Activated CD4-positive, alpha-beta T cell treated with anti-CD3 and anti-CD28 coated beads for 36 hours (primary cell): ENCODE measurements at regions not wholly inside any gene's neighbourhood (a gene's known extent, or its start where the extent isn't known, plus 50 kb on each side); places are given as distances from the start of the nearest gene placed in this dataset.

ENCODE experiments used
- ATAC-seq: fragments of 200-7000 bp; cut with Tn5 transposase; one replicate; pipeline ENCODE4 v1.10.0; 2021; ENCODE audit warnings: mild to moderate bottlenecking, moderate library complexity
- CTCF ChIA-PET: fragments of 350-600 bp; sonication (Branson Sonifier 250); formaldehyde crosslinking; loops from one replicate; lab custom pipeline; 2021; ENCODE audit warnings: antibody characterized with exemption; lab: Charles Lee
- POLR2A ChIA-PET: fragments of 350-600 bp; sonication (Branson Sonifier 250); formaldehyde crosslinking; loops from one replicate; lab custom pipeline; 2021; ENCODE audit warnings: antibody characterized with exemption, inconsistent platforms; lab: Charles Lee
- DNase-seq: peaks from one replicate; pipeline ENCODE4 v3.0.0-alpha.2; 2020
- H3K27ac Mint-ChIP-seq: one replicate; pipeline ENCODE4 v1.8.0; 2021; ENCODE audit warnings: mixed read lengths
- H3K27me3 Mint-ChIP-seq: one replicate; pipeline ENCODE4 v1.8.0; 2021; ENCODE audit warnings: mixed read lengths
- H3K36me3 Mint-ChIP-seq: one replicate; pipeline ENCODE4 v1.8.0; 2021; ENCODE audit warnings: low read depth, mixed read lengths
- H3K4me1 Mint-ChIP-seq: one replicate; pipeline ENCODE4 v1.8.0; 2021; ENCODE audit warnings: mixed read lengths
- H3K4me3 Mint-ChIP-seq: one replicate; pipeline ENCODE4 v1.8.0; 2021; ENCODE audit warnings: mild to moderate bottlenecking, moderate library complexity, mixed read lengths
- H3K9me3 Mint-ChIP-seq: one replicate; pipeline ENCODE4 v1.8.0; 2021; ENCODE audit warnings: low read depth, mixed read lengths
- intact Hi-C, 2 experiments: fragments of 100-400 bp; cut with DNase I in 1 of 2; cut with micrococcal nuclease in 1 of 2; formaldehyde crosslinking; loops; one replicate each; pipeline versions ENCODE4 v1.14.2 to v1.15.1; 2022 to 2024; cut with DNase I, micrococcal nuclease

- Mint-ChIP-seq H3K27me3 (peaks cover 4% of the 10 kb centered on the region), H3K4me3 (no peak overlapping the region), H3K9me3 (no peaks in the 10 kb centered on the region), H3K27ac (no peak overlapping the region), H3K4me1 (no peaks in the 10 kb centered on the region), H3K36me3 (no peaks in the 10 kb centered on the region)
- intact Hi-C loops, result no loop called here
- ChIA-PET CTCF (interaction anchor here (0.5 kb wide), 1 partner anchor 19 kb away, joined by 3 read pairs; no protein-coding TSS in a partner anchor), POLR2A (no interaction called here)
- no peak for ATAC-seq
- DNase-seq, result no peak
Observed at GRCh38 chr19:29401712-29402421, 123.9 kb upstream of the VSTM2B start.

GRCh38 chr19:29402563-29402962 lies 123.2 kb upstream of the VSTM2B start:
- no peaks in the 10 kb centered on the region for H3K9me3 Mint-ChIP-seq
- no peaks in the 10 kb centered on the region for H3K36me3 Mint-ChIP-seq
- no peaks in the 10 kb centered on the region for H3K4me1 Mint-ChIP-seq
- no peak overlapping the region for H3K27ac Mint-ChIP-seq
- CTCF ChIA-PET, result no interaction called here
- intact Hi-C loops, result no loop called here
- DNase-seq (no peak), ATAC-seq (no peak)
- H3K4me3 Mint-ChIP-seq, result no peak overlapping the region
- POLR2A ChIA-PET, result no interaction called here
- H3K27me3 Mint-ChIP-seq, result peaks cover 4% of the 10 kb centered on the region

- Mint-ChIP-seq H3K9me3 (no peaks in the 10 kb centered on the region), H3K27me3 (peaks cover 4% of the 10 kb centered on the region), H3K4me1 (no peaks in the 10 kb centered on the region), H3K4me3 (no peak overlapping the region), H3K36me3 (no peaks in the 10 kb centered on the region), H3K27ac (no peak overlapping the region)
- ATAC-seq, result no peak
- ChIA-PET POLR2A (no interaction called here), CTCF (no interaction called here)
- DNase-seq, result no peak
- intact Hi-C loops, result no loop called here
Observed at GRCh38 chr19:29404015-29404414, 121.8 kb upstream of the VSTM2B start.

- H3K27ac Mint-ChIP-seq, result no peak overlapping the region
- H3K36me3 Mint-ChIP-seq, result no peaks in the 10 kb centered on the region
- ChIA-PET POLR2A (no interaction called here), CTCF (interaction anchor here (0.7 kb wide), 1 partner anchor 880 kb away, joined by 4 read pairs; no protein-coding TSS in a partner anchor)
- no peaks in the 10 kb centered on the region for H3K4me1 Mint-ChIP-seq
- no peak overlapping the region for H3K4me3 Mint-ChIP-seq
- H3K9me3 Mint-ChIP-seq, result no peaks in the 10 kb centered on the region
- H3K27me3 Mint-ChIP-seq, result peaks cover 4% of the 10 kb centered on the region
- no peak for ATAC-seq
- intact Hi-C loops, result no loop called here
- no peak for DNase-seq
Observed at GRCh38 chr19:29404951-29405727, 120.7 kb upstream of the VSTM2B start.

DNA sequence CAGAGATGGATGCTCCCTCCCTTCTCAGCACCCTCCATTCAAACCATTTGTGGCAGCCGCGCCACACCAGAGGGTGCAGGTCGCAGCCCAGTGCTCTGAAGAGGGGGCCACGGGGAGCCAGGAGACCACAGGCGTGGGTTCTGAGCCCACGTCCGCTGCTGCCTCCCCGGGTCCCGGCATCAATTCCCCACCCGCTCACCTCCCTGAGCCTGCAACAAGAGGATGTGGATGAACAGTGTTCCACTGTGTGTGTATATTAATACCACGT lies 120.1 kb upstream of the VSTM2B start:
- POLR2A ChIA-PET, result no interaction called here
- no peak for DNase-seq
- Mint-ChIP-seq H3K36me3 (no peaks in the 10 kb centered on the region), H3K4me3 (no peak overlapping the region), H3K27me3 (peaks cover 4% of the 10 kb centered on the region), H3K9me3 (no peaks in the 10 kb centered on the region), H3K4me1 (no peaks in the 10 kb centered on the region), H3K27ac (no peak overlapping the region)
- intact Hi-C loops, result no loop called here
- no peak for ATAC-seq
- CTCF ChIA-PET, result no interaction called here

DNA sequence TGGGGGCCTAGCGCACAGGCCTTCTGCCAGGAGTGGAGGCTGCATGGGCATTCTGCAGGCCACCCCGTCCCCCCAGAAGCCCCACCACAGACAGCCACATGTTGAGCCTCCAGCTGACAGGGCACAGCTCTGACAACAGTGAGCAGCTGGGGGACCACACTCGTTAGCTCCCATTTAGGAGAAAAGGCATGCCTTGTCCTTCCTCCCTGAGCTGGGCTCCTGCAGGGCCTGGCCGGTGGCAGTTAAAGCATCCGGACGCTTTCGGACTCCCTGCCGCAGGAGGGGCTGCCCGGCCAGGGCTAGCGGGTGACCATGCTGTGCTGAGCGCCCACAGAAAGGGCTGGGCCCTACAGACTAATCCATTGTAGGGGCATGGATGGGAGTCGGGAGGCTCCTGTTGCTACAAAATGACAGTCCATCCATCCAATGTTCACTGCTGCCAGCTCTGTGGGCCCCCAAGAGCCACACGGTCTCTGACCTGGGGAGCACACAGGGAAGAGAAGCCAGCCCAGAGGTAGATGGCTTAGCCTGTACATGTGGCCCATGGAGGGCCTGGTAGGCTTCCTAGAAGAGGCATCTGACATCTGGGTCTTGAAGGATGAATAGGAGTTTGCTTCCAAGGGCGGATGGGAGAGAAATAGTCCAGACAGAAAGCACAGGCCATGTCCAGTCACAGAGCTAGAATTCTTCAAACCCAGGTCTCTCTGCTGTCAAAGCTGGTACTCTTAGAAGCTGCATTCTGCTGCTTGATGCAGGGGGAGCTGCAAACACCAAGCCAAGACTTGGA lies 116.5 kb upstream of the VSTM2B start:
- Mint-ChIP-seq H3K4me3 (no peak overlapping the region), H3K27me3 (peaks cover 4% of the 10 kb centered on the region), H3K36me3 (no peaks in the 10 kb centered on the region), H3K27ac (no peak overlapping the region), H3K9me3 (no peaks in the 10 kb centered on the region), H3K4me1 (no peaks in the 10 kb centered on the region)
- intact Hi-C loops, result no loop called here
- ATAC-seq (no peak), DNase-seq (no peak)
- POLR2A ChIA-PET, result no interaction called here
- CTCF ChIA-PET, result no interaction called here

- H3K4me1 Mint-ChIP-seq, result no peaks in the 10 kb centered on the region
- no peaks in the 10 kb centered on the region for H3K9me3 Mint-ChIP-seq
- H3K36me3 Mint-ChIP-seq, result no peaks in the 10 kb centered on the region
- intact Hi-C loops, result no loop called here
- ChIA-PET POLR2A (no interaction called here), CTCF (no interaction called here)
- ATAC-seq (no peak), DNase-seq (no peak)
- peaks cover 2% of the 10 kb centered on the region for H3K27me3 Mint-ChIP-seq
- no peak overlapping the region for H3K27ac Mint-ChIP-seq
- no peak overlapping the region for H3K4me3 Mint-ChIP-seq
Observed at GRCh38 chr19:29410601-29411000, 115.2 kb upstream of the VSTM2B start.

GRCh38 chr19:29411113-29411581 lies 114.6 kb upstream of the VSTM2B start:
- no peaks in the 10 kb centered on the region for H3K4me1 Mint-ChIP-seq
- H3K4me3 Mint-ChIP-seq, result no peak overlapping the region
- H3K9me3 Mint-ChIP-seq, result no peaks in the 10 kb centered on the region
- ChIA-PET CTCF (no interaction called here), POLR2A (no interaction called here)
- DNase-seq (no peak), ATAC-seq (no peak)
- H3K36me3 Mint-ChIP-seq, result no peaks in the 10 kb centered on the region
- H3K27ac Mint-ChIP-seq, result no peak overlapping the region
- intact Hi-C loops, result no loop called here
- H3K27me3 Mint-ChIP-seq, result peaks cover 2% of the 10 kb centered on the region

DNA sequence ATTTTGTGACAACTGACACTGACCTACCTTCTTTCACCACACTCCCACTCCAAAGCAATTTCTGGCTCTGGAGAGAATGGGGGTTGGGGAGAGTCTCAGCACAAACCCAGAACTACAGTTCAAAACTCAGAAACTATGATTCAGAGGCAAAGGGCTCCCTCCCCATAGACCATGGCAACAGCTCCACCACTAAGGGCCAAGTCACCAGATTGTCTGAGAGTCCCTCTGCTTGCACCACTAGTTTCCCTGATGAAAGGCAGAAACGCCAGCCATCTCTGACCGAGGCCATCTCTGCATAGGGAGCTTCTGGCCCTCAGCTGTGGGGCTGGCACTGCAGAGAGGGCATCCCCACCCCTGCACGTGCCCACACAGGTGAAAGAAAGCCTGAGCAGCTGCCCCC lies 112.4 kb upstream of the VSTM2B start:
- CTCF ChIA-PET, result no interaction called here
- intact Hi-C loops, result no loop called here
- ATAC-seq (no peak), DNase-seq (no peak)
- H3K36me3 Mint-ChIP-seq, result no peaks in the 10 kb centered on the region
- H3K27me3 Mint-ChIP-seq, result peaks cover 2% of the 10 kb centered on the region
- H3K4me1 Mint-ChIP-seq, result no peaks in the 10 kb centered on the region
- POLR2A ChIA-PET, result no interaction called here
- H3K9me3 Mint-ChIP-seq, result no peaks in the 10 kb centered on the region
- H3K27ac Mint-ChIP-seq, result no peak overlapping the region
- no peak overlapping the region for H3K4me3 Mint-ChIP-seq

DNA sequence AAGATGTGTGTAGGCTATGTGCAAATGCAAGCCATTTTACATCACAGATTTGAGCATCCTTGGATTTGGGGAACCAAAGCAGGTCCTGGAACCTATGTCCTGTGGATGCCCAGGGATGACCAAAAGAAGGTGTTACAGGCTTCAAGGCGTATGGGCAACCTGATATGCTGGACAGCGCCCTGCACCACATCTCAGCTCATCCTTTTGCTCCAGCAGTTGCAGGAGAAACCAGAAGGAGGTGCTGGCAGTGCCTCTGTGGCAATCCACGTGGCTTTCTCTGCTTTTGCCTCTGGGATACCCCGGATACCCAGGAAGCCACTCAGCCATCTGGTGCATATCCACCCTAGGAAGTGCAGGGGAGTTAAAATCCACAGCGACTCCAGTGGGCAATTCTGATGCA lies 110.3 kb upstream of the VSTM2B start:
- ATAC-seq, result no peak

GRCh38 chr19:29417048-29417447 lies 108.7 kb upstream of the VSTM2B start:
- no peak for DNase-seq
- H3K36me3 Mint-ChIP-seq, result no peaks in the 10 kb centered on the region
- ChIA-PET POLR2A (no interaction called here), CTCF (no interaction called here)
- no peaks in the 10 kb centered on the region for H3K4me1 Mint-ChIP-seq
- H3K4me3 Mint-ChIP-seq, result no peak overlapping the region
- H3K27ac Mint-ChIP-seq, result no peak overlapping the region
- intact Hi-C loops, result no loop called here
- no peak for ATAC-seq
- no peaks in the 10 kb centered on the region for H3K9me3 Mint-ChIP-seq
- peaks cover 2% of the 10 kb centered on the region for H3K27me3 Mint-ChIP-seq

More for the DNA sequence above, 110.3 kb upstream of the VSTM2B start:
- Mint-ChIP-seq H3K27me3 (peaks cover 4% of the 10 kb centered on the region), H3K4me1 (no peaks in the 10 kb centered on the region), H3K27ac (no peak overlapping the region), H3K4me3 (no peak overlapping the region), H3K9me3 (no peaks in the 10 kb centered on the region), H3K36me3 (no peaks in the 10 kb centered on the region)
- intact Hi-C loops, result no loop called here
- DNase-seq, result no peak
- ChIA-PET CTCF (no interaction called here), POLR2A (no interaction called here)
